ENCODE measurements at regions not wholly inside any gene's neighbourhood (a gene's known extent, or its start where the extent isn't known, plus 50 kb on each side); places are given as distances from the start of the nearest gene placed in this dataset.
"Not testable (repeated sequence)": the region's sequence is repeated elsewhere in the genome, so short reads cannot be mapped to it uniquely, and the experiment has no call there.

DNA sequence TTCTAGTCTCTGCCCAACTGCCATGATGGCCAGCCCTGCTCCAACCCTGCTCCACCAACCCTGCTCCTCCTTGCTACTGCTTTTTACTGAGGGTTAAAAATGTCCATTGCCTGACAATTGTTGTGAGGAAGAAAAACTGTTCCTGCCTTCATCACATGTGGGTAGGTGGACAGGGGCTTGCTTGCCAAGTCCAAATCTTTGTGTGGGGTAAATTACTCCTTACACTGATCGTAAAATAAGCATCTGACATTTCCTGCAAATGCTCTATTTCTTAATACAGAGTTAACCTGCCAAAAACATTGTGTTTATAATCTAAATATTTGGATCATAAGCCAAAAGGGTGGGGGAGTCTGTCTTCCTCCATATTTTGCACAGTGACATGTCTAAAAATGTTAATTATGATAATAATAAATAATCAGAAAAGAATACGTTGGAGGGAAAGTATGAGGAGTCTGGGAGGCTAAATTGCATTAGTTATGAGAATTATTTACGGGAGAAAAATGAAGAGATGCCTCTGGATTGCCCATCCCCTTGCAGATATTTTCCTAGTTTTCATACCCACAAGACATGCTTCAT, 242.5 kb upstream of the TBL1XR1 start:
- FAIRE-seq, result no peak

DNA sequence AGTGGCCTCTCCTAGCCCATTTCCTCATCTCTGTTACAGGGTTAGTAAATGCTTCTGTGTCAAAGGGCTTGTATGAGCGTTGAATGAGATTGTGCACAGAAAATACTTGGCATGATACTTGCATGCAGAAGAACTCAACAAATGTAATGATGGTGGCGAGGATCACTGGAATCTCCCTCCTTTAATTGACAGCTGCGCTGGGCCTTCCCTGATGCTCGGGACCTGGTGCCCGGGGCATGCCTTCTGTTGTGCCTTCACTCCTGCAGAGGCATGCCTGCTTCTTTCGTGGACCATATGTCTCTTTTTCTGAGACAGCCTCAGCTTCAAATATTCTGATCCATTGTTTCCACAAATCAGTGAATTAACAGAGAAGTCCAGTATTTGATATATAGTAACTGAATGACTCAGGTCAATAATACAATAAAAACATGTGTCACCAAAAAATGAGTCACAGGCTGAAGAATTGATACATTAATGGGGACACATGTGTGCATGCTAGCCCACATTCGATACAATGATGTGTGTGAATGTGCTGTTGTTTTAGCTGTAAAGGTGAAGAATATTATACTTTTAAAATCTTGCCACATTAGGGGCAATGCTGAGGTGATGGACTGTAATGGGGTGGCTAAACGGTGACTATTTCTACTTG, 243.3 kb upstream of the TBL1XR1 start:
- no peak for FAIRE-seq

DNA sequence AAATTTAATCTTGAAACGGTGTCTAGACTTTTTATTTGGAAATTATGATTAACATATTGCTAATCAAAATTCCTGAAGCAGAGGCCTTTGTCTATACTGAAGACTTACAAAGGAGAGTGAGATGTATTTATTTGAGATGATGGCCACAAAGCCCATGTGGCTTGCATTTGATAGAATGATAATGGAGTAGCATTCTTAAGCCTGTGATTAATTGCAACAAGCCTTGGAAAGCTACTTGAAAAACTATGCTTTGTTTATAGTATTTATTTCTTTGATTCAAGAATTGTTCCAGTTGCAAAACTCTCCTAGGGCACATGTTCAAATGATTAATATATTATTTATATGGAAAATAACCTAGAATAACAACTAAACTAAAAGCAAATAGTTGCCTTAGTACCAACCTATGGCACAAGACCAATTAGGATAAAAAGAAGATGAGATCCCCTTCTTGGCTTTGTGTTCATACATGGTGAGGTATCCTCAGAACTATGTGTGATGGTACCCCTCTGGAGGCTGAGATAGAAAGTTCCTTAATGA, 244.1 kb upstream of the TBL1XR1 start:
- FAIRE-seq, result no peak

DNA sequence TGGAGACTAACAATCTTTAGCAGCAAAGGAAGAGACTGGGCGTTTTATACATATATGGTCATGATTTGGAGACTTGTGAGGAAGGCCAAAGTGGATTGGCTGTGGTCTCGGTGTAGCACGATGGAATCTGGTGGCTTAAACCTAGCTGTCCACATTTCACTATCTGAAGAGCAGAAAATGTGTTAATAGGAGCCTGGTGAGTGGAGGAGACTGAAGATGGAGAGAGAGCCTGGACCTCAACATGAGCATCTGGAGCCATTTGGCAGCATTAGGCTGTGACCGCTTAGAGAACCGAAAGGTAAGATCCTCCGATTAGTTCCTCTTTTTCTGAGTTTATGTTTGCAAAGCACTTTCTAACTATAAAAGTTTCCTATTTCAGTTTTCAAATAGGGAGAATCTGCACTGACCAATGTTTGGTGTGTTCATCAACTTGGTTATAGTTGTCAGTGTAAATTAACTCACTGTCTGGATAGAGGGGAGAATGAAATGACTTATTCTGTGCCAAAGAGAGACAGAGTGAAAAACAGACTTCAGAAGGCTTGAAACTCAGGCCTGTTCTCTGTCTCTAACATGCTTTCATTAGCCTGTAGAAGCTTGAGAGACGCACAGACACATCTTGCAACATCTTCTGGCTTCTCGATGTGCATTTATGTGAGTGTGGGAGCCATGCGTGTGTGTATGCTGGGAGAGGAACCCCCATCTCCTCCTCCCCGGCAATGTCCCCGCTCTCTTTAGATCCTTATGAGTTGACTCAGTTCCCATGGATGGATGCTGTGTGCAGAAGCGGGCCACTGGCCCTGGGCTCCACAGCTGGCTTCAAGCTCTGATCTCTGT, 244.7 kb upstream of the TBL1XR1 start:
- FAIRE-seq, result no peak

DNA sequence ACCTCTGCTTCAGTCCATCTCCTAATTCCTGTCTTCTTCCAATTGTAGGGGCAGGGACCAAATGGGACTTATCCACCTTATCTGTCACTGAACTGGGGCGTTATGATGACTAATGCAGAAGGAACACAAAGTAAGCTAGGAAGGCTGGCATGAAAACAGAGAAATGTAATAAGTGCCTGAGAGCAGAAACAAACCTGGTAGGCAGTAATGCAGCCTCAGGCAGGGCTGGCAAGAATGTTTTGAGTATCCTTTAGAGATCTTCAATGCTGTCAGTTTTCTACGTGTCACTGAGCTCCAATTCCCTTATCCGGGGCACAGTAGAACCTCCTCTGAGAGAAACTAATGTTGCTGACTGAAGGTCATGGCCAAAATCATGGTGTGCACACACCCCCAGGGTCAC, 246.2 kb upstream of the TBL1XR1 start:
- FAIRE-seq, result no peak

DNA sequence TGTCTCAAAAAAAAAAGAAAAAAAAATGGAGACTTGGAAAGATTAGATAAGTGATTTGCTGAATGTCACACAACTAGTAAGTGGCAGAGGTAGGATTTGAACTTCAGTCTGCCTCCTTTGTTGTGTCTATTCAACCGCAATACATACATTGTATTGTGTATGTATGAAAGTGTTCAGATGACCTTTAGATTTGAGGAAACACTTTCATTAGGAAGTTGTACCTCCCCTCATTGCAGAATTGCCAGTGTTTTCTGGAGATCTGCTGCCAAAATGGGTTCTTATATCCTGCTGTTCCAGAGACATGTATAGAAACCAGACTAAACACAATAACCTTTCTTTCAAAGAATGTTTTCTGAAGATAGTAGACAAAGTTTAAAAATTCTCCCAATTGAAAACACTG, 247.4 kb upstream of the TBL1XR1 start:
- FAIRE-seq, result no peak

DNA sequence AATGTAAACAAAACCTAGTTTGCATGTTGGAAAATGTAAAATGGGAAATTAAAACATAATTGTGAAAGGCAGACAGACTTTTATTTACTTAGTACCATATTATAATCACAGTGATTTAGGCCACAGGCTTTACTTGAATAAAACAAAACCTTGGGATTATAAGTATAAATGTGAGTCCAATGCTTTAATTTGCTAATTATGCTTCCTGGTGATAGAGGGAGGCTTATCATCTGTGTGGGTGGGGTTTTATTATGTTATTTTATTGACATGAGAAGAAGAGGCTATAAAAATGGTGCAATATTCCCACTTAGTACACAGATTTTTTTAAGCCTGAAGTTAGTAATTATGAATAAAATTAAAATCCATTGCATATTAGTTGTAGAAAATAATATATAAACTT, 248.3 kb upstream of the TBL1XR1 start:
- FAIRE-seq, result no peak

DNA sequence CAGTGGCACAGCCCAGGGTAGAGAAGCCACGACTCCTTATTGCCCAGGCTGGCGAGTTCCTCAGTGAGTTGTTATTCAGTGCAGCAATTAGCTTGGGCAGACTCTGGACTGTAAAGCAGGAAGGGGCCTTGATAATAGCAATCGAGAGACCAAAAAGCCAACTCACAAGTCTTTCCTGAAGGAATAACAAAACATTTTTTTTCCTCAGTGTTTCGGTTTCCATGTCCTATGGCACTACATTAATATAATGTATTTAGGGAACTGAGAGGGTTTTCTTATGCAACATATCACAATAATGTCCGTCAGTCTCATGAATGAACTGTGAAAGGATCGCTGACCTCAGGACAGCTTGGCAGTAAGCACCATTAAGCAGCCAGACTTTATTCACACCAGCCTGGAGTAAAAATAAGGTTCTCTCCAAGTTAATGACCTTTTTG, 248.9 kb upstream of the TBL1XR1 start:
- no peak for FAIRE-seq

DNA sequence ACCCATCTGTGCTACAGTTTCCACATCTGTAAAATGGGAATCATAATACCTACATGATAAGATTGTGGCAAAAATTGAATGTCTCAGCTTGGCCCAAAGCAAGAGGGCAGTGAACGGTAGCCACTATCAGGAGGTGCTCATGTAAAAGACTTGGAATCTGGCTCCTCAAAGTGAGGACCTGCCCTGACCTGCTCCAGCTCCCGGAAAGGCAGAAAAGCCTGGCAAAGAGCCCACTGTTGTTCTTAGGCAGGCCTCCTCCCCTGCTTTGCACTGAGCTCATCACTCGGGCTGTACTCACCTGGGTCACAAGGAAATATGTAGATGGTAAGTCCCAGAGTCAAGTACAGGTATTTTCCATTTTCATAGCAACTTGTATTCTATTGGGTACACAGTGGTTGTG, 250.7 kb upstream of the TBL1XR1 start:
- FAIRE-seq, result no peak

DNA sequence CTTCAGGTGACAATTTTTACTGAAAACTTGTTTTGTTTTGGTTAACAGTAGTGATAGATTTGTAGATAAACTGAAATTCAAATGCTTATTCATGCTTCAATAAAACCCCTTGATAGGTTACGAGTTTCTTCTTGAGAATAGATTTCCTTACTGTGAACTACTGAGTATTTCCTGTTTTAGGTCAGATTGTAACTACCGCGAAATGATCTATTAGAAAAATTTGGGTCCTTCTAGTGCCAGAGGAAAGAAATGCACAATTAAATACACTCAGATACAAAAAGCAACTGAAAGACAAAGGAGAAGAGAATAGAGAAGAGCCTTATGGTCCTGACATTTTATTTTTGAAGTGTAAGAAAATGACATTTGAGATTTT, 251.7 kb upstream of the TBL1XR1 start:
- no peak for FAIRE-seq

DNA sequence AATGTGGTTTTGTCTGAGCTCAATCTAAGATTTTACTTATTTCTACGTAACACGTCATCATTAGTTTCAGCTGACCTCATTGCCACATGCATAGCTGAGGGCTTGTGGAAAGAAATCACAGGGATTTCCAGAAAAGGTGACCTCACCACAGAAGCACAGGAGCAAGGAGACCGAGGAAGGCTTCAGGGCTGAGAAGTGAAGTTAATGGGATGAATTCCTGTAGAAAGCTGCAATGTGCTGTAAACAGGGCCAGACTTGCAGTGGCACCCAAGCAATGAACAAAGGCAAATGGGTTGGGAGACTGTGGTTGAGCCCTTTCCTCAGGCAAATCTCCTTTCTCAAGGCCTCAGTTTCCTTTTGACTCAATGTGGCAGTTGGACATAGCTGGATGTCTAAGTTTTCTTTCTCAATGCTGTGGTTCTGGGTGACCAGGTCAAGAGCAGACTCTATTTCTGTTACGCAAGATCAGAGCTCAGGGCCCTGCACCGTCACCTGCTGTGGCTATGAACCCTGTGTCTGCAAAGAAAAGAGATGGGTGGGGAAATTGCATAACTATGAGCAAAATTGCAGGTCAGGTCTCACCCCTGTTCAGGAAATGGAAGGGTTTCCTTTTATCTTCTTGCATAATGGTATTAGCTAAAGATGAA, 252.2 kb upstream of the TBL1XR1 start:
- no peak for FAIRE-seq

DNA sequence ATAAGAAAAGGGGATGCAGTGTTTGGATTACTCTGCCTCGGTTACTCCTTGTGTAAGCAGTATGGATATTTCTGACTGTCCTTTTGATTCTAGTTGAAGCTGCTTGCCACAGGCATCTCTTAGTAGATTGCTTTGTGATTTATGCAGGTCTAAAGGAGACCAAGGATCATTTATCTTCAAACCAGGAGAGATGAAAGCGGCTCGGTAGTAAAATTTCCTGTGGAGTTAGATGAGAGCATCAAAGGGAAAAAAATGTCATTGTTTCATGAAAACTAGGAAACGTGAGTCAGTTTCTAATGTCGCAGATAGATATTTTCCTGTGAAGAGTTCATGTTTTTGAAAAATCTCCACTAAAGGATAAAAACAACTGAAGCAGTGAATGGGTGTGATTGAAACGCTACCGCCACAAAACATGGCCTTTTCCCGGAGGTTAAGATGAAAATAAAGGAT, 254.0 kb upstream of the TBL1XR1 start:
- FAIRE-seq, result no peak

DNA sequence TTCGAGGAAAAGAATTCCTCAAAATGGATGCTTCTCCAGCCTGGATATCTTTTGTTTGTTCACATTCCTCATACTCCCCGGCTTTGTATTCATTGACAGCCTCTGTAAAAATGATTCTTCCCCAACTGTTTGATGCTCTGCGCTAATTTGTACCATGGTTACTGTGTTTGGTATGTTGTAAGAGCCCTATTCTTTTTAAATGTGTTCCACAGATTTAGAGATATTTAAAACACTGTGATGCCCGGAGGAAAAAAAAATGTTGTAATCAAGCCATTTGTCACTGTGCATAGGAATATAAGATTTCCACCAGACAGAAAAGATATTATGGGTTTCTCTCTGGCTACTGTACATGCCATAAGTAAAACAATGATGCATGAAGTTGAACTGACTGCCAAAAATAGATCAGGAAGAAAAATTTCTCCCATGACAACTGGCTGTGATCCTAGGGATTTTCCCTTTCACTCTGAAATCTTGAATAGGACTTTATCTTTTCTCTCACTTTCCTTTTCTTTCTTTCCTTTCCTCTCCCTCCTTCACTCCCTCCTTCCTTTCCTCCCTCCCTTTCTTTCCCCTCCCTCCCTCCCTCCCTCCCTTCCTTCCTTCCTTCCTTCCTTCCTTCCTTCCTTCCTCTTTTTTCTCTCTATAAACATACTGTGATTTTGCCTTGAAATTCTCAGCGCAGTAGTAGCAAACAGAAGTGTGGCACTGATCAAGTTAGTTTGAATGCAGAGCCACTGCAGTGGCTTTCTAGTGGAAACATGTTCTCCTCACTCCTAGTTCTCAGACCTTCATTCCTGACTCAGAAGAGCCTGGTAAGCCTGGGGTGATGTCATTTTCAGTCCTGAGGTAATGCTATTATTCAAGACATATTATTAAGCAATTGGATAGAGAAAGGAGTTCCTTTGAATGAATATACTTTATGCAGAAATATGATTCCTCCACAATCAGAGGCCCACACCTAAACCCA, 254.9 kb upstream of the TBL1XR1 start:
- no peak for FAIRE-seq

DNA sequence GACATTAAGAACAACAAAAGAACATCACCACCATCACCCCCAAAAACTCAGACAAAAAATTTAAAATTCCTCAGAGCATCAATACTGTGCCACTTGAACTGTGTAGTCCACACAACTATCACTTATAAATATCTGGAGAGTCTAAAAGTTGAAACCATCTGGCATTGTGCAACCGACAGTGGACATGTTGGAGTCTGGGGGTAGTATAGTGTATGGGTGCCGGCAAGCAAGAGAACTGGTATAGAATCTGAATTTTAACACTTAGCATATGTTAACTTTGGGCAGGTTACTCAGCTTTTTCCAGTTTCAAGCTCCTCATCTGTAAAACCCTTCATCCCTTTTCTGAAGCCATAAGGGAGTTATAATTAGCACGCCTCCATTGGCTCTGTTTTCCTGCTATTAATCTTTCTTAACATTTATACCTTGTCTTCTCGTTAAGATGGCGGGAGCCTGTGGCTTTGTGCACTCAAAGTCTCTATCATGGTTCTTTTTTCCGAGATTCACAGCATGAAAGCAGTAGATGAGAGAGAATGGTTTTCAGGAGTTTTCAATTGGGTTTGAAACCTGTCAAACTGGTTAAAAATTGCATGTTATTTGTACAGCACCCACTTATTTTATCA, 255.7 kb upstream of the TBL1XR1 start:
- FAIRE-seq, result no peak

DNA sequence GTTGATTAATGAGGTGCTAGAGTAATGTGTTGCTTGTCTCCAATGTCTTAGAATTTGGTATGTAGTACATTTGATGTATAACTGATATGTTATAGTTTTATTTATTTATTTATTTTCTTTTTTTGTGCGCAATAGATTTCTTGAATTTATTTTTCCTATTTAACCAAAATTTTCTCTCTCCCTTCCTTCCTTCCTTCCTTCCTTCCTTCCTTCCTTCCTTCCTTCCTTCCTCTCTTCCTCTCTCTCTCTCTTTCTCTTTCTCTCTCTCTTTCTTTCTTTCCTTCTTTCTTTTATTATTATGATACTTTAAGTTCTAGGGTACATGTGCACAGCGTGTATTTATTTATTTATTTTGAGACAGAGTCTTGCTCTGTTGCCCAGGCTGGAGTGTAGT, 256.2 kb upstream of the TBL1XR1 start:
- FAIRE-seq, result no peak

DNA sequence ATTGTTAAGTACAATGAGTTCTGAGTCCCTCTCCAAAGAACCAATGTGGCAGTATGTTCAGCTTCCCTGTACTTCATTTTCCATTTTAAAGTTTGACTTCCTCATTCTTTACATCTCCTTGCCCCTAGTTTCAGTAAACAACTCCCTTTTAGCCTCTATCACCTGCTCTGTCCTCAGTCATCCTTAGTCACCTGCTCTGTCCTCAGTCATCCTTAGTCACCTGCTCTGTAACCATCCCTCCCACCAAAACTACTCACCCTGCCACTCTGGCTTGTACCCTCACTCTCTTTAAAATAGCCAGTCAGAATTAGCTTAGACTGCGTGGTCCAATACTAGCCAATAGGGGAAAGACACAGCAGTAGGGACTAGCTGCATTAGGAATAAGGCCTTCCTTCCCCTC, 259.9 kb upstream of the TBL1XR1 start:
- not testable (repeated sequence) for FAIRE-seq

DNA sequence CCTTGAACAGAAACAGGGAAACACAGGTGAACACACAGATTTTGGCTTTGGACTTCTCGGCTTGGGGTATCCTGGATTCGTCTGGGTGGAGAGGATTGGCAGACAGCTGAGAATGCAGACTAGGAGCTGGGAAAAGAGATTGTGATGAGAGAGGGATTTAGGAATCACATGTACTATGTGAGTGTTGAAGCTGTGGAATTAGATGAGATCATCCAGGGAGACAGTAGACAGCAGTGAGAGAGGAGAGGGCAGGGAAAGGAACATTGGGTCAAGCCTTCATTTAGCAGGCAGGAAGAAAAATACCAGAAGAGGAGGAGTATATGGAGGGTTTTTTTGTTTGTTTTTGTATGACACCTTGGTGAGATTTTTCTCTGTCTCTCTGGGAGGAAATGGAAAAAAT, 262.1 kb upstream of the TBL1XR1 start:
- FAIRE-seq, result no peak

DNA sequence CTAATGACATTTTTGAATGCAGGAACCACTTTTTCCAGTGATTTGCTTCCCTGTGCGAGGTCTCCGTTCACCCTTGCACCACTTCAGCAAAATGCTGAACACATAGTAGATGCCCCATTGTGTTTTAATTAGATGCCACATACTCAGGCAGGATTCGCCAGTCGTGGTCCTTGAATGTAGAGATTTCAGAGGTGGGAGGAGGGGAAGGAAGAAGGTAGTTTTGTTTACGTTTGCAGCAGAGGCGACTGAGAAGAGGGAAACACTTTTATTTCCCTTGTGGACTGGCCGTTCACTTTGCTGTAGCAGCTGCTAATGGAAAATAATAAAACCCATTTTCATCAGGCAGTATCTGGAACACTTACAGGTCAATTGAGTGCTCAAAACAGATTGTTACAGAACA, 262.8 kb upstream of the TBL1XR1 start:
- no peak for FAIRE-seq

DNA sequence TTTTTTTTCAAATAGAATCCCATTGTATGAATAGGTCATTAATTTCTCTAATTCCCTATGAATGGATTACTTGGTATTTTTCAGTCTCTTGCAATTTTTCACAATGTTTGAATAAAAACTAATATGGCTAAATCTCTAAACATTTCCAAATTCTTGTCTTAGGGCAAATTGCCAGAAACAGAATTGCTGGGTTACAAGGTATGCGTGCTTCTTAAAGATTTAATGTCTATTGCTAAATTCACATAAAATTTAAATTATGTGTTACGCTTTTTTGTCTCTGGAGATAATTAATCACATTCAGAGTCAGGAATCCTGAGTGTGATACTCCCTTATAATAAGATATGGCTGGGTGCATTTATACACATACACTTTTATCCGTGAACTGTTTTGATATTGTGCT, 264.5 kb upstream of the TBL1XR1 start:
- FAIRE-seq, result no peak

DNA sequence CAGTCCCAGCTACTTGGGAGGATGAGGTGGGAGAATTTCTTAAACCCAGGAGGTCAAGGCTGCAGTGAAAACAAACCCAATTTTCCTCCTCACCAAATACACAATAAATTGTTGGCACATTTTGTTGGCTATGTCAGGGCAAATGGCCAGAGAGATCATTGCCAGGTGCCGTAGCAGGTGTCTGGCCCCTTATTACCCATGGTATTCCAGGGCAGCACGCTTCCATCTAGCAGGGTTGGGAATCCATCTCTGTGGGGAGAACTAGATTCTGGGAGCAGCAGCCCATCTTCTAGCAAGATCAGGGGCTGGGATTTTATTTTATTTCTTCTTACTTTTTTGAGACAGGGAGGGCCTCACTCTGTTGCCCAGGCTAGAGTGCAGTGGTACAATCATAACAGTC, 266.1 kb upstream of the TBL1XR1 start:
- not testable (repeated sequence) for FAIRE-seq

DNA sequence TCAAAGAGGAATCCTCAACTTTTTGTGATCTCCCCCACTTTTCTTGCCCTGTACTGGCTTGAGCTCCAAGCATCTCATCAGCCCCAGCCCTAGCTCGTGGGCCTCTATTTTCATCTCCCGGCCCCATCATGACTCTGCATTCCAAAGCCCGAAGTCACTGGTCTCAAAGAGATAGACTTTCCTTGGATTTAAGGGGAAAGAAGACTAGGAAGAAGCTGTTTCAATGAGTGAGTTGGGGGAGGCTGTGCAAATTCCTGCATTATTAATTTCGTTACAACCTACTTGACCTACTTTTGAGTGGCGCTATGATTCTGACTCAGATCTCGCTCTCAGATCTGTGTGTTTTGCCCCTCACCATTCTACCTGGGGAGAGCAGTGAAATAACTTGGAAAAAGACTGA, 266.6 kb upstream of the TBL1XR1 start:
- no peak for FAIRE-seq
